ENCODE measurements at regions not wholly inside any gene's neighbourhood (a gene's known extent, or its start where the extent isn't known, plus 50 kb on each side); places are given as distances from the start of the nearest gene placed in this dataset.
"Not testable (repeated sequence)": the region's sequence is repeated elsewhere in the genome, so short reads cannot be mapped to it uniquely, and the experiment has no call there.

- no peak overlapping the region for H3K4me3 ChIP-seq (ENCODE audit: low read depth, low read length)
- DNase-seq (ENCODE audit: low read depth), result no peak
- TF ChIP-seq CTCF (IDR thresholded peaks at IDR 0.05; ENCODE audit: insufficient read depth, low read length, poor library complexity, severe bottlenecking), result no peak
- H3K36me3 ChIP-seq (ENCODE audit: control insufficient read depth, insufficient read depth, low read length), result no peaks in the 10 kb centered on the region
- H3K27me3 ChIP-seq (ENCODE audit: control insufficient read depth, insufficient read depth, low read length), result no peaks in the 10 kb centered on the region
Observed at GRCh38 chr5:25970906-25971489, 1067.4 kb downstream of the CDH9 start.

- H3K36me3 ChIP-seq (ENCODE audit: control insufficient read depth, insufficient read depth, low read length); H3K4me3 ChIP-seq (ENCODE audit: low read depth, low read length); H3K27me3 ChIP-seq (ENCODE audit: control insufficient read depth, insufficient read depth, low read length); DNase-seq (ENCODE audit: low read depth): not testable (repeated sequence)
Observed at GRCh38 chr5:25969042-25969441, 1069.3 kb downstream of the CDH9 start.

- Histone ChIP-seq H3K36me3 (ENCODE audit: control insufficient read depth, insufficient read depth, low read length) (no peaks in the 10 kb centered on the region), H3K4me3 (ENCODE audit: low read depth, low read length) (no peak overlapping the region), H3K27me3 (ENCODE audit: control insufficient read depth, insufficient read depth, low read length) (no peaks in the 10 kb centered on the region)
- DNase-seq (ENCODE audit: low read depth), result no peak
- TF ChIP-seq CTCF (IDR thresholded peaks at IDR 0.05; ENCODE audit: insufficient read depth, low read length, poor library complexity, severe bottlenecking), result no peak
Observed at GRCh38 chr5:25964009-25964372, 1074.4 kb downstream of the CDH9 start.

GRCh38 chr5:25963251-25964008, 1075.0 kb downstream of the CDH9 start:
- no peak for DNase-seq (ENCODE audit: low read depth)
- TF ChIP-seq CTCF (IDR thresholded peaks at IDR 0.05; ENCODE audit: insufficient read depth, low read length, poor library complexity, severe bottlenecking), result no peak
- no peaks in the 10 kb centered on the region for H3K27me3 ChIP-seq (ENCODE audit: control insufficient read depth, insufficient read depth, low read length)
- H3K4me3 ChIP-seq (ENCODE audit: low read depth, low read length), result no peak overlapping the region
- no peaks in the 10 kb centered on the region for H3K36me3 ChIP-seq (ENCODE audit: control insufficient read depth, insufficient read depth, low read length)

GRCh38 chr5:25955337-25955736, 1083.0 kb downstream of the CDH9 start:
- Histone ChIP-seq H3K4me3 (ENCODE audit: low read depth, low read length) (no peak overlapping the region), H3K27me3 (ENCODE audit: control insufficient read depth, insufficient read depth, low read length) (no peaks in the 10 kb centered on the region), H3K36me3 (ENCODE audit: control insufficient read depth, insufficient read depth, low read length) (no peaks in the 10 kb centered on the region)
- TF ChIP-seq CTCF (IDR thresholded peaks at IDR 0.05; ENCODE audit: insufficient read depth, low read length, poor library complexity, severe bottlenecking), result no peak
- DNase-seq (ENCODE audit: low read depth), result no peak

GRCh38 chr5:25950681-25951080, 1087.7 kb downstream of the CDH9 start:
- no peaks in the 10 kb centered on the region for H3K27me3 ChIP-seq (ENCODE audit: control insufficient read depth, insufficient read depth, low read length)
- H3K4me3 ChIP-seq (ENCODE audit: low read depth, low read length), result no peak overlapping the region
- H3K36me3 ChIP-seq (ENCODE audit: control insufficient read depth, insufficient read depth, low read length), result no peaks in the 10 kb centered on the region
- DNase-seq (ENCODE audit: low read depth), result no peak
- no peak for TF ChIP-seq CTCF (IDR thresholded peaks at IDR 0.05; ENCODE audit: insufficient read depth, low read length, poor library complexity, severe bottlenecking)

Data from kidney epithelial cell (primary cell).